ENCODE measurements at regions not wholly inside any gene's neighbourhood (a gene's known extent, or its start where the extent isn't known, plus 50 kb on each side); places are given as distances from the start of the nearest gene placed in this dataset.
"Not testable (repeated sequence)": the region's sequence is repeated elsewhere in the genome, so short reads cannot be mapped to it uniquely, and the experiment has no call there.

GRCh38 chr4:25981749-25982148, 67.7 kb downstream of the SMIM20 start:
- Mint-ChIP-seq H3K27me3 (peaks cover 7% of the 10 kb centered on the region), H3K36me3 (ENCODE audit: insufficient read depth) (no peaks in the 10 kb centered on the region), H3K4me1 (no peaks in the 10 kb centered on the region), H3K27ac (ENCODE audit: low read depth) (no peak overlapping the region), H3K9me3 (no peaks in the 10 kb centered on the region), H3K4me3 (no peak overlapping the region)
- ATAC-seq (replicated peaks; ENCODE audit: extremely low read depth, poor library complexity, severe bottlenecking) (no peak), DNase-seq (ENCODE audit: low spot score in 2 of 2) (no peak)

- Mint-ChIP-seq H3K36me3 (ENCODE audit: insufficient read depth) (no peaks in the 10 kb centered on the region), H3K4me1 (no peaks in the 10 kb centered on the region), H3K27me3 (no peaks in the 10 kb centered on the region), H3K27ac (ENCODE audit: low read depth) (no peak overlapping the region), H3K4me3 (no peak overlapping the region), H3K9me3 (no peaks in the 10 kb centered on the region)
- DNase-seq (ENCODE audit: low spot score in 2 of 2) (no peak), ATAC-seq (replicated peaks; ENCODE audit: extremely low read depth, poor library complexity, severe bottlenecking) (no peak)
These were observed 68.9 kb downstream of the SMIM20 start for GRCh38 chr4:25982962-25983361.

- peaks cover 1% of the 10 kb centered on the region for H3K36me3 Mint-ChIP-seq (ENCODE audit: insufficient read depth)
- no peaks in the 10 kb centered on the region for H3K27me3 Mint-ChIP-seq
- no peak for ATAC-seq (replicated peaks; ENCODE audit: extremely low read depth, poor library complexity, severe bottlenecking)
- no peak for DNase-seq (ENCODE audit: low spot score in 2 of 2)
- H3K27ac Mint-ChIP-seq (ENCODE audit: low read depth), result no peak overlapping the region
- no peak overlapping the region for H3K4me3 Mint-ChIP-seq
- H3K4me1 Mint-ChIP-seq, result no peaks in the 10 kb centered on the region
- no peaks in the 10 kb centered on the region for H3K9me3 Mint-ChIP-seq
These were observed 70.2 kb downstream of the SMIM20 start for GRCh38 chr4:25984266-25984665.

GRCh38 chr4:25984796-25985195, 70.8 kb downstream of the SMIM20 start:
- DNase-seq (ENCODE audit: low spot score in 2 of 2) (no peak), ATAC-seq (replicated peaks; ENCODE audit: extremely low read depth, poor library complexity, severe bottlenecking) (no peak)
- Mint-ChIP-seq H3K27ac (ENCODE audit: low read depth) (no peak overlapping the region), H3K36me3 (ENCODE audit: insufficient read depth) (peaks cover 1% of the 10 kb centered on the region), H3K9me3 (no peaks in the 10 kb centered on the region), H3K4me1 (no peaks in the 10 kb centered on the region), H3K4me3 (no peak overlapping the region), H3K27me3 (no peaks in the 10 kb centered on the region)

- H3K9me3 Mint-ChIP-seq, result no peaks in the 10 kb centered on the region
- peaks cover 1% of the 10 kb centered on the region for H3K36me3 Mint-ChIP-seq (ENCODE audit: insufficient read depth)
- no peak overlapping the region for H3K27ac Mint-ChIP-seq (ENCODE audit: low read depth)
- H3K27me3 Mint-ChIP-seq, result no peaks in the 10 kb centered on the region
- DNase-seq (ENCODE audit: low spot score in 2 of 2) (no peak), ATAC-seq (replicated peaks; ENCODE audit: extremely low read depth, poor library complexity, severe bottlenecking) (no peak)
- no peak overlapping the region for H3K4me3 Mint-ChIP-seq
- H3K4me1 Mint-ChIP-seq, result no peaks in the 10 kb centered on the region
These were observed 72.8 kb downstream of the SMIM20 start for GRCh38 chr4:25986807-25987206.

GRCh38 chr4:25991340-25991739, 77.3 kb downstream of the SMIM20 start:
- H3K4me3 Mint-ChIP-seq, result no peak overlapping the region
- H3K9me3 Mint-ChIP-seq, result no peaks in the 10 kb centered on the region
- DNase-seq (ENCODE audit: low spot score in 2 of 2), result no peak
- no peak overlapping the region for H3K27ac Mint-ChIP-seq (ENCODE audit: low read depth)
- H3K27me3 Mint-ChIP-seq, result no peaks in the 10 kb centered on the region
- H3K4me1 Mint-ChIP-seq, result peaks cover 6% of the 10 kb centered on the region
- peaks cover 1% of the 10 kb centered on the region for H3K36me3 Mint-ChIP-seq (ENCODE audit: insufficient read depth)
- ATAC-seq (replicated peaks; ENCODE audit: extremely low read depth, poor library complexity, severe bottlenecking), result no peak

GRCh38 chr4:25993395-25994185, 79.6 kb downstream of the SMIM20 start:
- Mint-ChIP-seq H3K9me3 (no peaks in the 10 kb centered on the region), H3K4me1 (peaks cover 6% of the 10 kb centered on the region), H3K36me3 (ENCODE audit: insufficient read depth) (peaks cover 1% of the 10 kb centered on the region), H3K4me3 (no peak overlapping the region), H3K27ac (ENCODE audit: low read depth) (no peak overlapping the region), H3K27me3 (no peaks in the 10 kb centered on the region)
- DNase-seq (ENCODE audit: low spot score in 2 of 2) (no peak), ATAC-seq (replicated peaks; ENCODE audit: extremely low read depth, poor library complexity, severe bottlenecking) (no peak)

- H3K4me3 Mint-ChIP-seq; H3K27ac Mint-ChIP-seq (ENCODE audit: low read depth); DNase-seq (ENCODE audit: low spot score in 2 of 2); H3K27me3 Mint-ChIP-seq; H3K36me3 Mint-ChIP-seq (ENCODE audit: insufficient read depth); H3K4me1 Mint-ChIP-seq; H3K9me3 Mint-ChIP-seq; ATAC-seq (replicated peaks; ENCODE audit: extremely low read depth, poor library complexity, severe bottlenecking): not testable (repeated sequence)
These were observed 80.6 kb downstream of the SMIM20 start for GRCh38 chr4:25994577-25994976.

- Mint-ChIP-seq H3K27me3 (peaks cover 20% of the 10 kb centered on the region), H3K36me3 (ENCODE audit: insufficient read depth) (no peaks in the 10 kb centered on the region), H3K4me3 (no peak overlapping the region), H3K9me3 (no peaks in the 10 kb centered on the region), H3K27ac (ENCODE audit: low read depth) (no peak overlapping the region), H3K4me1 (no peaks in the 10 kb centered on the region)
- ATAC-seq (replicated peaks; ENCODE audit: extremely low read depth, poor library complexity, severe bottlenecking), result no peak
- no peak for DNase-seq (ENCODE audit: low spot score in 2 of 2)
These were observed 86.4 kb downstream of the SMIM20 start for GRCh38 chr4:26000274-26000950.

GRCh38 chr4:26001413-26001812, 87.4 kb downstream of the SMIM20 start:
- no peak overlapping the region for H3K27ac Mint-ChIP-seq (ENCODE audit: low read depth)
- peaks cover 30% of the 10 kb centered on the region for H3K27me3 Mint-ChIP-seq
- H3K4me3 Mint-ChIP-seq, result no peak overlapping the region
- no peaks in the 10 kb centered on the region for H3K9me3 Mint-ChIP-seq
- no peak for ATAC-seq (replicated peaks; ENCODE audit: extremely low read depth, poor library complexity, severe bottlenecking)
- H3K36me3 Mint-ChIP-seq (ENCODE audit: insufficient read depth), result no peaks in the 10 kb centered on the region
- no peaks in the 10 kb centered on the region for H3K4me1 Mint-ChIP-seq
- no peak for DNase-seq (ENCODE audit: low spot score in 2 of 2)

- Mint-ChIP-seq H3K9me3 (no peaks in the 10 kb centered on the region), H3K4me1 (no peaks in the 10 kb centered on the region), H3K4me3 (no peak overlapping the region), H3K27me3 (peaks cover 30% of the 10 kb centered on the region), H3K36me3 (ENCODE audit: insufficient read depth) (no peaks in the 10 kb centered on the region), H3K27ac (ENCODE audit: low read depth) (no peak overlapping the region)
- ATAC-seq (replicated peaks; ENCODE audit: extremely low read depth, poor library complexity, severe bottlenecking) (no peak), DNase-seq (ENCODE audit: low spot score in 2 of 2) (no peak)
These were observed 87.8 kb downstream of the SMIM20 start for GRCh38 chr4:26001816-26002215.

GRCh38 chr4:26003056-26003455, 89.0 kb downstream of the SMIM20 start:
- H3K36me3 Mint-ChIP-seq (ENCODE audit: insufficient read depth), result no peaks in the 10 kb centered on the region
- H3K4me3 Mint-ChIP-seq, result no peak overlapping the region
- peaks cover 30% of the 10 kb centered on the region for H3K27me3 Mint-ChIP-seq
- no peak for ATAC-seq (replicated peaks; ENCODE audit: extremely low read depth, poor library complexity, severe bottlenecking)
- no peak overlapping the region for H3K27ac Mint-ChIP-seq (ENCODE audit: low read depth)
- DNase-seq (ENCODE audit: low spot score in 2 of 2), result no peak
- no peaks in the 10 kb centered on the region for H3K9me3 Mint-ChIP-seq
- no peaks in the 10 kb centered on the region for H3K4me1 Mint-ChIP-seq

- H3K36me3 Mint-ChIP-seq (ENCODE audit: insufficient read depth), result no peaks in the 10 kb centered on the region
- no peaks in the 10 kb centered on the region for H3K9me3 Mint-ChIP-seq
- peaks cover 30% of the 10 kb centered on the region for H3K27me3 Mint-ChIP-seq
- no peak for ATAC-seq (replicated peaks; ENCODE audit: extremely low read depth, poor library complexity, severe bottlenecking)
- no peak overlapping the region for H3K4me3 Mint-ChIP-seq
- H3K27ac Mint-ChIP-seq (ENCODE audit: low read depth), result no peak overlapping the region
- DNase-seq (ENCODE audit: low spot score in 2 of 2), result no peak
- no peaks in the 10 kb centered on the region for H3K4me1 Mint-ChIP-seq
These were observed 90.3 kb downstream of the SMIM20 start for GRCh38 chr4:26004290-26004689.
